ENCODE measurements at regions not wholly inside any gene's neighbourhood (a gene's known extent, or its start where the extent isn't known, plus 50 kb on each side); places are given as distances from the start of the nearest gene placed in this dataset.

GRCh38 chr5:93831449-93831848 lies 90.0 kb upstream of the POU5F2 start:
- no peak overlapping the region for H3K4me3 ChIP-seq (ENCODE audit: low read depth, low read length)
- DNase-seq (ENCODE audit: low read depth): peak; percentile 52
- TF ChIP-seq CTCF (IDR thresholded peaks at IDR 0.05; ENCODE audit: insufficient read depth, low read depth, low read length): no peak

- TF ChIP-seq CTCF (IDR thresholded peaks at IDR 0.05; ENCODE audit: insufficient read depth, low read depth, low read length): no peak
- no peak for DNase-seq (ENCODE audit: low read depth)
- H3K4me3 ChIP-seq (ENCODE audit: low read depth, low read length): no peak overlapping the region
Observed at GRCh38 chr5:93830893-93831292, 89.5 kb upstream of the POU5F2 start.

- TF ChIP-seq CTCF (IDR thresholded peaks at IDR 0.05; ENCODE audit: insufficient read depth, low read depth, low read length): no peak
- DNase-seq (ENCODE audit: low read depth): no peak
- no peak overlapping the region for H3K4me3 ChIP-seq (ENCODE audit: low read depth, low read length)
Observed at GRCh38 chr5:93829346-93829745, 87.9 kb upstream of the POU5F2 start.

GRCh38 chr5:93821891-93822415 lies 80.6 kb upstream of the POU5F2 start:
- no peak overlapping the region for H3K4me3 ChIP-seq (ENCODE audit: low read depth, low read length)
- no peak for TF ChIP-seq CTCF (IDR thresholded peaks at IDR 0.05; ENCODE audit: insufficient read depth, low read depth, low read length)

GRCh38 chr5:93819668-93820067 lies 78.3 kb upstream of the POU5F2 start:
- H3K4me3 ChIP-seq (ENCODE audit: low read depth, low read length): no peak overlapping the region
- no peak for TF ChIP-seq CTCF (IDR thresholded peaks at IDR 0.05; ENCODE audit: insufficient read depth, low read depth, low read length)
- DNase-seq (ENCODE audit: low read depth): no peak

More at GRCh38 chr5:93821891-93822415, 80.6 kb upstream of the POU5F2 start:
- DNase-seq (ENCODE audit: low read depth): no peak

GRCh38 chr5:93810780-93811179 lies 69.4 kb upstream of the POU5F2 start:
- H3K4me3 ChIP-seq (ENCODE audit: low read depth, low read length): no peak overlapping the region
- no peak for TF ChIP-seq CTCF (IDR thresholded peaks at IDR 0.05; ENCODE audit: insufficient read depth, low read depth, low read length)
- no peak for DNase-seq (ENCODE audit: low read depth)

GRCh38 chr5:93809430-93809829 lies 68.0 kb upstream of the POU5F2 start:
- TF ChIP-seq CTCF (IDR thresholded peaks at IDR 0.05; ENCODE audit: insufficient read depth, low read depth, low read length): no peak
- no peak overlapping the region for H3K4me3 ChIP-seq (ENCODE audit: low read depth, low read length)
- no peak for DNase-seq (ENCODE audit: low read depth)
